ENCODE measurements at regions not wholly inside any gene's neighbourhood (a gene's known extent, or its start where the extent isn't known, plus 50 kb on each side); places are given as distances from the start of the nearest gene placed in this dataset.

DNA sequence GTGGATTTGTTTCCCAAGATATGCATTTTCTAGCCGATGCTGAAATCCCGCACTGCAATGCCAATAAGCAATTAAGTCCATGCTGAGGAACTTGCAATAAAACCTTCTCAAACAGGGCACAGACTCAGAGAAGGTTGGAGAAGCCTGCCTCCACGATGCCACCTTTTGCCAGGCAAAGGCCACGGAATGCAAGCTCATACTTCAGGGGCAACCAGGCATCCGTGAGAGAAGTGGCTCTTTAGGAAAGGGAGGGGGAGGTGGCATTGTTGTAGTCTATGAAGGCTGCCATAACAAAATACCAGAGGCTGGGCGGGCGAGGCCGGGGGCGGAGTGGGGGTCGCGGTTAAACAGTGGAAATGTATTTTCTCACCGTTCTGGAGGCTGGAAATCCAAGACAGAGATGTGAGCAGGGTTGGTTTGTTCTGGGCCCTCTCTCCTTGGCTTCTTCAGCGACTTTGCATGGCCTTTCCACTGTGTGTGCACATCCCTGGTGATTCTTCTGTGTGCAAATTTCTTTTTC lies 689.5 kb downstream of the VRK1 start:
- TF ChIP-seq RCOR1 (IDR thresholded peaks at IDR 0.05; ENCODE audit: insufficient replicate concordance, low read length): no peak
- no peak for TF ChIP-seq SMC3 (IDR thresholded peaks at IDR 0.05; ENCODE audit: low read depth, low read length)
- no peak for TF ChIP-seq CTCF (conservative IDR thresholded peaks at IDR 0.05; ENCODE audit: low read depth, low read length)
- no peak for TF ChIP-seq NFE2L2 (IDR thresholded peaks at IDR 0.05; ENCODE audit: low read depth, low read length)
- no peak for TF ChIP-seq POLR2A (IDR thresholded peaks at IDR 0.05; ENCODE audit: low read depth, low read length)
- no peak for TF ChIP-seq USF2 (IDR thresholded peaks at IDR 0.05; ENCODE audit: low read depth, low read length)
- TF ChIP-seq MAFK (IDR thresholded peaks at IDR 0.05; ENCODE audit: low read depth, low read length): no peak
- TF ChIP-seq FOS (IDR thresholded peaks at IDR 0.05; ENCODE audit: low read depth, low read length): no peak
- no peak for TF ChIP-seq ELK1 (IDR thresholded peaks at IDR 0.05; ENCODE audit: borderline replicate concordance, low read depth, low read length)
- TF ChIP-seq RAD21 (IDR thresholded peaks at IDR 0.05; ENCODE audit: low read length): no peak
- no peak for TF ChIP-seq MXI1 (IDR thresholded peaks at IDR 0.05; ENCODE audit: borderline replicate concordance, low read depth, low read length)
- TF ChIP-seq RFX5 (IDR thresholded peaks at IDR 0.05; ENCODE audit: low read depth, low read length): no peak
- TF ChIP-seq BHLHE40 (IDR thresholded peaks at IDR 0.05; ENCODE audit: low read depth, low read length): no peak

Measured in IMR-90 (cell line).